Ascending aorta (tissue), 2 donors: ENCODE measurements at regions not wholly inside any gene's neighbourhood (a gene's known extent, or its start where the extent isn't known, plus 50 kb on each side); places are given as distances from the start of the nearest gene placed in this dataset.

ENCODE experiments used
- DNase-seq, 2 donors: peaks; one replicate each; pipeline ENCODE4 v3.0.0-alpha.2; 2019; ENCODE audit warnings: low spot score in 2 of 2
- H3K27ac ChIP-seq, 2 donors: fragments of 200-600 bp; sonication (generic); one replicate each; pipeline ENCODE4 v1.5.1; 2016 to 2017; ENCODE audit warnings: mild to moderate bottlenecking in 1 of 2
- H3K27me3 ChIP-seq: fragments of 200-600 bp; sonication (generic); one replicate; pipeline ENCODE4 v1.5.1; 2017
- H3K36me3 ChIP-seq, 2 donors: fragments of 200-600 bp; sonication (generic); one replicate each; pipeline ENCODE4 v1.5.1; 2016
- H3K4me1 ChIP-seq, 2 donors: fragments of 200-600 bp; sonication (generic); one replicate each; pipeline ENCODE4 v1.5.1; 2016 to 2017; ENCODE audit warnings: mild to moderate bottlenecking in 1 of 2
- H3K4me3 ChIP-seq, 2 donors: fragments of 200-600 bp; sonication (generic); one replicate each; pipeline ENCODE4 v1.5.1; 2016 to 2017; ENCODE audit warnings: mild to moderate bottlenecking in 1 of 2
- H3K9me3 ChIP-seq, 2 donors: fragments of 200-600 bp; sonication (generic); one replicate each; pipeline ENCODE4 v1.5.1; 2016
- CTCF ChIP-seq, 3 experiments: fragments of 200-600 bp in 2 of 3; fragments of 450-650 bp in 1 of 3; sonication (generic) in 2 of 3; IDR thresholded peaks; one replicate each; pipeline ENCODE4 v1.5.1; 2016 to 2019; ENCODE audit warnings: antibody characterized with exemption in 3 of 3, mild to moderate bottlenecking in 1 of 3, moderate library complexity in 1 of 3
- intact Hi-C: fragments of 100-400 bp; cut with DNase I; formaldehyde crosslinking; loops from one replicate; pipeline ENCODE4 v1.15.1; 2023

GRCh38 chr4:127559981-127560380, 72.8 kb upstream of the INTU start:
- TF ChIP-seq CTCF (IDR thresholded peaks at IDR 0.05), result no peak
- Histone ChIP-seq H3K36me3 (no peaks in the 10 kb centered on the region), H3K27ac (no peak overlapping the region), H3K9me3 (no peaks in the 10 kb centered on the region), H3K4me3 (no peak overlapping the region), H3K27me3 (no peaks in the 10 kb centered on the region), H3K4me1 (no peaks in the 10 kb centered on the region)
- intact Hi-C loops, result no loop called here
- no peak for DNase-seq

- no peaks in the 10 kb centered on the region for H3K9me3 ChIP-seq
- no peaks in the 10 kb centered on the region for H3K4me1 ChIP-seq
- no peaks in the 10 kb centered on the region for H3K36me3 ChIP-seq
- TF ChIP-seq CTCF (IDR thresholded peaks at IDR 0.05), result no peak
- H3K27me3 ChIP-seq, result no peaks in the 10 kb centered on the region
- no peak overlapping the region for H3K27ac ChIP-seq
- intact Hi-C loops, result no loop called here
- no peak overlapping the region for H3K4me3 ChIP-seq
- no peak for DNase-seq
Observed at GRCh38 chr4:127560755-127561154, 72.0 kb upstream of the INTU start.

- no peak for DNase-seq
- no peaks in the 10 kb centered on the region for H3K27me3 ChIP-seq
- no peak for TF ChIP-seq CTCF (IDR thresholded peaks at IDR 0.05)
- no peak overlapping the region for H3K27ac ChIP-seq
- no peaks in the 10 kb centered on the region for H3K4me1 ChIP-seq
- H3K4me3 ChIP-seq, result no peak overlapping the region
- H3K9me3 ChIP-seq, result no peaks in the 10 kb centered on the region
- H3K36me3 ChIP-seq, result no peaks in the 10 kb centered on the region
- intact Hi-C loops, result no loop called here
Observed at GRCh38 chr4:127574643-127575042, 58.1 kb upstream of the INTU start.

- Histone ChIP-seq H3K4me3 (no peak overlapping the region), H3K27ac (no peak overlapping the region), H3K27me3 (no peaks in the 10 kb centered on the region), H3K4me1 (no peaks in the 10 kb centered on the region), H3K36me3 (no peaks in the 10 kb centered on the region), H3K9me3 (no peaks in the 10 kb centered on the region)
- TF ChIP-seq CTCF (IDR thresholded peaks at IDR 0.05), result no peak
- intact Hi-C loops, result no loop called here
- DNase-seq, result no peak
Observed at GRCh38 chr4:127575888-127576287, 56.9 kb upstream of the INTU start.

- H3K4me1 ChIP-seq, result no peaks in the 10 kb centered on the region
- H3K27ac ChIP-seq, result no peak overlapping the region
Observed at GRCh38 chr4:127578491-127578890, 54.3 kb upstream of the INTU start.

More at GRCh38 chr4:127578491-127578890, 54.3 kb upstream of the INTU start:
- TF ChIP-seq CTCF (IDR thresholded peaks at IDR 0.05), result no peak
- Histone ChIP-seq H3K36me3 (no peaks in the 10 kb centered on the region), H3K4me3 (no peak overlapping the region), H3K9me3 (no peaks in the 10 kb centered on the region), H3K27me3 (no peaks in the 10 kb centered on the region)
- intact Hi-C loops, result no loop called here
- no peak for DNase-seq
